ENCODE measurements at regions not wholly inside any gene's neighbourhood (a gene's known extent, or its start where the extent isn't known, plus 50 kb on each side); places are given as distances from the start of the nearest gene placed in this dataset.

DNA sequence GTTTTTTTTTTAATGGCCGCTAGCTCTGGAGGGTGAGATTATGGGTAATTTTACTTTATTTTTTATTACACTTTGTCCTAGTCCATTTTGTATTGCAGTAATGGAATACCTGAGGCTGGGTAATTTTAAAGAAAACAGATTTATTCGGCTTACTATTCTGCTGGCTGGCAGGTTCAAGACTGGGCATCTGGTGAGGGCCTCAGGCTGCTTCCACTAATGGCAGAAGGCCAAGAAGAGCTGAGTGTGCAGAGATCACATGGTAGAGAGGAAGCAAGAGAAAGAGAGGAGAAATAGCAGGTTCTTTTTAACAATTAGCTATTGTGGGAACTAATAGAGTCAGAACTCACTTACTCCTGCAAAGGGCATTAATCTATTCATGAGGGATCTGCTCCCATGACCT lies 52.4 kb upstream of the ARHGAP28 start:
- no peaks in the 10 kb centered on the region for H4K20me1 ChIP-seq (ENCODE audit: insufficient read depth, low read length)
- peaks cover 3% of the 10 kb centered on the region for H3K27me3 Mint-ChIP-seq (ENCODE audit: low read depth, unreplicated experiment)
- DNase-seq (ENCODE audit: low read depth) (no peak), FAIRE-seq (no peak)
- H3K79me2 ChIP-seq (ENCODE audit: insufficient read depth, low read length), result no peaks in the 10 kb centered on the region
- H3K4me1 ChIP-seq (ENCODE audit: insufficient read depth, low read length), result no peaks in the 10 kb centered on the region
- H3K4me3 ChIP-seq (ENCODE audit: insufficient read depth, low read depth, low read length), result no peak overlapping the region
- no peaks in the 10 kb centered on the region for H3K9me3 ChIP-seq (ENCODE audit: insufficient read depth, low read depth, low read length)
- no peak overlapping the region for H3K27ac Mint-ChIP-seq (ENCODE audit: unreplicated experiment)
- no peaks in the 10 kb centered on the region for H3K27me3 ChIP-seq (ENCODE audit: insufficient read depth, low read length)
- H3K9me3 Mint-ChIP-seq (ENCODE audit: unreplicated experiment), result peaks cover 5% of the 10 kb centered on the region
- H2AFZ ChIP-seq (ENCODE audit: low read depth, low read length), result no peak overlapping the region
- no peak overlapping the region for H3K27ac ChIP-seq (ENCODE audit: low read depth, low read length)
- no peaks in the 10 kb centered on the region for H3K36me3 ChIP-seq (ENCODE audit: insufficient read depth, low read length)
- no peaks in the 10 kb centered on the region for H3K4me1 Mint-ChIP-seq (ENCODE audit: low read depth, unreplicated experiment)
- TF ChIP-seq, protein P1, sequence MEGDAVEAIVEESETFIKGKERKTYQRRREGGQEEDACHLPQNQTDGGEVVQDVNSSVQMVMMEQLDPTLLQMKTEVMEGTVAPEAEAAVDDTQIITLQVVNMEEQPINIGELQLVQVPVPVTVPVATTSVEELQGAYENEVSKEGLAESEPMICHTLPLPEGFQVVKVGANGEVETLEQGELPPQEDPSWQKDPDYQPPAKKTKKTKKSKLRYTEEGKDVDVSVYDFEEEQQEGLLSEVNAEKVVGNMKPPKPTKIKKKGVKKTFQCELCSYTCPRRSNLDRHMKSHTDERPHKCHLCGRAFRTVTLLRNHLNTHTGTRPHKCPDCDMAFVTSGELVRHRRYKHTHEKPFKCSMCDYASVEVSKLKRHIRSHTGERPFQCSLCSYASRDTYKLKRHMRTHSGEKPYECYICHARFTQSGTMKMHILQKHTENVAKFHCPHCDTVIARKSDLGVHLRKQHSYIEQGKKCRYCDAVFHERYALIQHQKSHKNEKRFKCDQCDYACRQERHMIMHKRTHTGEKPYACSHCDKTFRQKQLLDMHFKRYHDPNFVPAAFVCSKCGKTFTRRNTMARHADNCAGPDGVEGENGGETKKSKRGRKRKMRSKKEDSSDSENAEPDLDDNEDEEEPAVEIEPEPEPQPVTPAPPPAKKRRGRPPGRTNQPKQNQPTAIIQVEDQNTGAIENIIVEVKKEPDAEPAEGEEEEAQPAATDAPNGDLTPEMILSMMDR (IDR thresholded peaks at IDR 0.05; ENCODE audit: insufficient read depth, low read depth, low read length), result no peak
- no peak for TF ChIP-seq EZH2 (IDR thresholded peaks at IDR 0.05; ENCODE audit: insufficient read depth, low read length)
- H3K9ac ChIP-seq (ENCODE audit: low read length), result no peak overlapping the region
- no peak overlapping the region for H3K4me2 ChIP-seq (ENCODE audit: low read length)
- no peak overlapping the region for H3K4me3 Mint-ChIP-seq (ENCODE audit: unreplicated experiment)
- no peaks in the 10 kb centered on the region for H3K36me3 Mint-ChIP-seq (ENCODE audit: low read depth, unreplicated experiment)

DNA sequence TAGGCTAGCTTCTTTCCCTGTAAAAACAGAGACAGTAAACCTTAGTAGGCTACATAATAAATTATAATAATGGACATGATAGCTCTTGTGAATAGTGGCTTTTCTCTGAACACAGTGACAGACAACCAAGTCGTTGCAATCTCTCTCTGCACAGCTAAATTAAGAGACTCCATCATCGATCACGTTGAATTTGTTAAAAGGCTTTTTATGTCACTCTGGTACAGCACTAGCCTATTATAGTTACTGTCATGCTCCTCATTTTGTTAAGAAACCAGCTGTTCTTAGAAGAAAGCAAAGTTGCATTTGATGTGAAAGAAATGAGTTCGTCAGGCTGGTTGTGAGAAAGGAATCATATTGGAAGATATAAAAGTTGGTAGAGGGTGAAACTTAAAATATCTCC lies 50.3 kb upstream of the ARHGAP28 start:
- TF ChIP-seq, protein P1 (IDR thresholded peaks at IDR 0.05; ENCODE audit: insufficient read depth, low read depth, low read length), result no peak
- no peak for TF ChIP-seq EZH2 (IDR thresholded peaks at IDR 0.05; ENCODE audit: insufficient read depth, low read length)
- H3K27ac ChIP-seq (ENCODE audit: low read depth, low read length), result no peak overlapping the region
- no peaks in the 10 kb centered on the region for H3K27me3 ChIP-seq (ENCODE audit: insufficient read depth, low read length)
- no peaks in the 10 kb centered on the region for H4K20me1 ChIP-seq (ENCODE audit: insufficient read depth, low read length)
- no peak overlapping the region for H3K4me3 ChIP-seq (ENCODE audit: insufficient read depth, low read depth, low read length)
- Mint-ChIP-seq H3K4me1 (ENCODE audit: low read depth, unreplicated experiment) (no peaks in the 10 kb centered on the region), H3K36me3 (ENCODE audit: low read depth, unreplicated experiment) (no peaks in the 10 kb centered on the region), H3K4me3 (ENCODE audit: unreplicated experiment) (no peak overlapping the region), H3K27ac (ENCODE audit: unreplicated experiment) (no peak overlapping the region), H3K27me3 (ENCODE audit: low read depth, unreplicated experiment) (no peaks in the 10 kb centered on the region), H3K9me3 (ENCODE audit: unreplicated experiment) (peaks cover 5% of the 10 kb centered on the region)
- no peak overlapping the region for H3K9ac ChIP-seq (ENCODE audit: low read length)
- FAIRE-seq (no peak), DNase-seq (ENCODE audit: low read depth) (no peak)
- no peak overlapping the region for H2AFZ ChIP-seq (ENCODE audit: low read depth, low read length)
- no peaks in the 10 kb centered on the region for H3K4me1 ChIP-seq (ENCODE audit: insufficient read depth, low read length)
- no peaks in the 10 kb centered on the region for H3K9me3 ChIP-seq (ENCODE audit: insufficient read depth, low read depth, low read length)
- H3K36me3 ChIP-seq (ENCODE audit: insufficient read depth, low read length), result no peaks in the 10 kb centered on the region
- no peak overlapping the region for H3K4me2 ChIP-seq (ENCODE audit: low read length)
- no peaks in the 10 kb centered on the region for H3K79me2 ChIP-seq (ENCODE audit: insufficient read depth, low read length)
